MG63 (cell line): ENCODE measurements at regions not wholly inside any gene's neighbourhood (a gene's known extent, or its start where the extent isn't known, plus 50 kb on each side); places are given as distances from the start of the nearest gene placed in this dataset.

Experiments
- DNase-seq: peaks from one replicate; pipeline ENCODE4 v3.0.0-alpha.2; 2020
- H3K27me3 ChIP-seq: fragments of 250-450 bp; sonication (Bioruptor Pico); 2 replicates; pipeline ENCODE4 v1.5.1; 2020; ENCODE audit warnings: mild to moderate bottlenecking, moderate library complexity
- H3K36me3 ChIP-seq: fragments of 250-450 bp; sonication (Bioruptor Pico); 2 replicates; pipeline ENCODE4 v1.5.1; 2020; ENCODE audit warnings: mild to moderate bottlenecking, moderate library complexity
- H3K4me3 ChIP-seq: fragments of 250-450 bp; sonication (Bioruptor Pico); 2 replicates; pipeline ENCODE4 v1.5.1; 2020; ENCODE audit warnings: mild to moderate bottlenecking, moderate library complexity
- H3K9me3 ChIP-seq: fragments of 250-450 bp; sonication (Bioruptor Pico); 2 replicates; pipeline ENCODE4 v1.5.1; 2020; ENCODE audit warnings: mild to moderate bottlenecking, moderate library complexity

DNA sequence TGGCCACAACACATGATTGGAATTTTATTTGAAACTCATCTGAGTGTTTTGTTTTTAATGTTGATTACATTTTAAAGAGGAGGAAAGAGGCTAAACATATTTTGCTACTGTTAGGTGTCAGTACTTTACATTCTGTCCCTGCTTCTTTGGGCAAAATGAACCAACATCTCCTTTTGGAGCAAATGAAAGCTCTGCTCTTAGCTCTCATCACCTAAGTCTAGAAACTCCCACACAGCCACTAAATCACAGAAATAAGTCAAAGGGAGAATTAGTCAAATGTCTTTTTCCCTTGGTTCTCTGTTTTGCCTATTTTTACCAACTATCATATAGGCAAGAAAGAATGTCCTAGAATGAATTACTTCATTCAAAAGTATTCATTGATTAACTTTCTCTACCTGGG is 666.8 kb downstream of the RNF144A start:
- Histone ChIP-seq H3K27me3 (no peaks in the 10 kb centered on the region), H3K4me3 (no peak overlapping the region), H3K36me3 (no peaks in the 10 kb centered on the region), H3K9me3 (no peaks in the 10 kb centered on the region)
- DNase-seq, result no peak

DNA sequence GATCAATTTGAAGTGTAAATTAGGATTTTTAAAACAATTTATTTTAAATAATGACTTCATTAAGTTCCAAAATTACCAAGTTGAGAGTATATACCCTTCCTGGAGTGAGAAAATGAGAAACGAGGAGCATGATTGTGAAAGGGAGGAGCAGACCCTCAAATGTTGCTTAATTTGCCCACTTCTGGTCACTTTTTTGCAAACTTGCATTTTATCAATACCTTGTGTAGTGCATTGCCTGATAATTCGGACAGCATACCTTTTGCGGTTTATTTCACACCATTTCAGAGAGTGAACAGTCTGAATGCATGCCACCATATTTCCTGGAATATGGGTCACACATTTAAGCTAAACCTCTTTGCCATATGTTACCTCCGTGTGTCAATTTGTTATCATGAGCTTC is 669.7 kb downstream of the RNF144A start:
- Histone ChIP-seq H3K9me3 (no peaks in the 10 kb centered on the region), H3K27me3 (no peaks in the 10 kb centered on the region), H3K4me3 (no peak overlapping the region), H3K36me3 (no peaks in the 10 kb centered on the region)
- no peak for DNase-seq

DNA sequence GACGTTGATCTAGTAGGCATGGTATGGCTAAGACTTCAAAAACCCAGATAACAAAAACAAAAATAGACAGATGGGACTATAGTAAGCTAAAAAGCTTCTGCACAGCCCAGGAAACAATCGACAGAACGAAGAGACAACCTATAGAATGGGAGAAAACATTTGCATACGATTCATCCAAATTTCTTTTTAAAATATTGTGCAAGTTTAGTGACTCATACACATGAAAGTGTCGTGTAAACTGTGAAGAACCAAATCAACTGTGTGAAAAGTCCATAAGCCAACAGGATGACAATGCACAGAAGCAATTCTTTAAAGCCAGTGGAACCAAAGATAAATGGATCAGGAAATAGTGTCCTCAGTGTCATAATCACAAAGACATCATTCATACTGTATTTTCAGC is 671.1 kb downstream of the RNF144A start:
- Histone ChIP-seq H3K36me3 (no peaks in the 10 kb centered on the region), H3K9me3 (no peaks in the 10 kb centered on the region), H3K27me3 (no peaks in the 10 kb centered on the region), H3K4me3 (no peak overlapping the region)
- no peak for DNase-seq

DNA sequence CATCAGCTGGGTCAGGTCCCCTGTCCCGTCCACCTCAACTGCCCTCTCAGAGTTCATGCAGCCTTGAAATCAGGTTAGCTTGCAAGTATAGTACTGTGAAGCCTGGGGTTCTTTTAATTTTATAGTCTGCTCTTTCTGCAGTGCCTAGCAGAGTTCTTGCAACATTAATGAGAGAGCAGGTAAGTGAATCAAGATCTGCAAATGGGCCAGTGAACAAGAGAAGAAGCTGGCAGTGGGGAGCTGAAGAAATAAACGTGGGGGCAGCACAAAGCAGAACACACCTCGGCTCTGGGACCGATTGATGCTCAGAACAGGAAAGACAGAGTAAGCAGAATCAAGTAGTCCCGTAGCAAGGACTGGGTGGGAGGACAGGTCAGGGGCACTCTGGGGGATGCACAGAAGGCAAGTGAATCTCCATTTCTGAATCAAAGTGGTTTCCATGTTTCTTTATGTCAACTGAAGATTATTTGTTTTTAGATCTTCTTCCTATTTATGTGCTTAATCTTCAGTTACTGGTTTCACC is 675.5 kb downstream of the RNF144A start:
- DNase-seq, result no peak
- H3K36me3 ChIP-seq, result no peaks in the 10 kb centered on the region
- H3K9me3 ChIP-seq, result no peaks in the 10 kb centered on the region
- H3K4me3 ChIP-seq, result no peak overlapping the region
- H3K27me3 ChIP-seq, result peaks cover 3% of the 10 kb centered on the region; the same call in 1 of the 2 replicates

DNA sequence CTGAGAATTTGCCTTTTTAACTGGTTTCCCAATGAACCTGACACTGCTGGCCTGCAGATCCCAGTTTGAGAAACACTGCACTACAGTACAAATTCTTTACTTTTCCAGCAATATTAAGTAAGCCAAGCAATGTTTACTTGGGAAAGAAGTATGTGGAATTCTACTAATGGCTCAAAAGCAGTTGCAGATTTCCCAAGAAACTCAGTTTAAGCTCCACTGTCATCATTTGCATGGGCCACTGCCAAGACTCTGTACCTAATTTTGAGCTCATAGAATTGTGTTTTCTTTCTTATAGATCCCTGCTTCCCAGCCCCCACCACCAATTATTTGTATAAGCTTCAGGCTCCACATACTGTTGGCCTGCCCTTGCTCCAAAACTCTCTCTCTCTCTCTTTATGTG is 676.1 kb downstream of the RNF144A start:
- DNase-seq, result no peak
- Histone ChIP-seq H3K27me3 (peaks cover 3% of the 10 kb centered on the region; the same call in 1 of the 2 replicates), H3K4me3 (no peak overlapping the region), H3K36me3 (no peaks in the 10 kb centered on the region), H3K9me3 (no peaks in the 10 kb centered on the region)

DNA sequence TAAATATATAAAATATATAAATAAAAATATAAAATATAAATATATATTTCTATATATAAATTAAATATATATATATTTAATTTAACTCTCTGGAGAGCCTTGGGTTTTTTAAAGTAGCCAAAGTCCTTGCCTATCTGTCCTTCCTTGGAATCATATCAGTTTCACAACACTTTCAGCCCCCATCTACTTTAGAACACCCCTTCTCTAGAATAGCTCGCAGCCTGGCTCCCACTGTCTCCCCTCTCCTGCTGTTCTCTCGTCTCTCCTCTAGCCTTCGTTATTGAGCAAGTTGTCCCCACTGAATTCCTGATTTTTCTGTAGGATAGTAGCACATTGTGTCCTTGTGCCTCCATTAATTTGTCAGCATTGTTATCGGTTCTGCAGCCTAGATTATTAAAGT is 677.0 kb downstream of the RNF144A start:
- Histone ChIP-seq H3K4me3 (no peak overlapping the region), H3K36me3 (no peaks in the 10 kb centered on the region), H3K27me3 (peaks cover 3% of the 10 kb centered on the region; the same call in 1 of the 2 replicates), H3K9me3 (no peaks in the 10 kb centered on the region)
- DNase-seq, result no peak

DNA sequence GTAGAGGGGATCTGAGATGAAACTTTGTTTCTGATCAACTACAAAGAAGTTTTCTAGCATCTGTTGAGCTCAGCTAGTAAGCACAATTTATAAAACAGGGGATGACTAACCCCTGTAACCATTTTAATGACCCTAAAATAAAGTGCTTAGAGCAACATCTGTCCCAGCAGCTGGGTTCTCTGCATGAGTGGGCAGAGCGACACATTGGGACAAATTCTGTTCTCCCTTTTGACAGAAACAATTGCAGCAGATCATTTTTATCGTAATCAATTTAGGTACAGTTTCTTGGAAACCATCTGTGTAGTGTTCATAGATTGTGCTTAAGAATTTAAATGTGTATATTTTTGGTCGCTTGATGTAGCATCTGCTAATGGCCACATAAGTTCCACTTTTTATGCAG is 678.0 kb downstream of the RNF144A start:
- DNase-seq, result no peak
- no peak overlapping the region for H3K4me3 ChIP-seq
- H3K36me3 ChIP-seq, result no peaks in the 10 kb centered on the region
- peaks cover 3% of the 10 kb centered on the region; the same call in 1 of the 2 replicates for H3K27me3 ChIP-seq
- no peaks in the 10 kb centered on the region for H3K9me3 ChIP-seq

DNA sequence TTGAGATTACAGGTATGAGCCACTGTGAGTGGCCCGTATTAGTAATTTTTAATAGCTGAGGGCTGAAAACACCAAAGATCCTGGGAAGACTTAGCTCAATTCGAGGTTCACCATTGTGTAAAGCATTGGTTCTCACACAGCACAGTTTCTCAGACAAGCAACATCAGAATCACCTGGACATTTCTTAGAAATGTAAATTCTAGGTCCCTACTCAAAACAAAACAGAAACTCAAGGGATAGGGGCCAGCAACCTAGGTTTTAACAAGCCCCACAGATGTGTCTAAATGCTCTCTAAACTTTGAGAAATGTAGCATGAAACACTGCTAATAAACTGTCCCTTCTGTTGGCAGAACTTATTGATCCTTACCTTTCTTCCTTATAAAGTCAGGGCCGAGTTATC is 681.2 kb downstream of the RNF144A start:
- H3K36me3 ChIP-seq, result no peaks in the 10 kb centered on the region
- no peak for DNase-seq
- no peaks in the 10 kb centered on the region for H3K9me3 ChIP-seq
- no peak overlapping the region for H3K4me3 ChIP-seq
- peaks cover 3% of the 10 kb centered on the region; the same call in 1 of the 2 replicates for H3K27me3 ChIP-seq

DNA sequence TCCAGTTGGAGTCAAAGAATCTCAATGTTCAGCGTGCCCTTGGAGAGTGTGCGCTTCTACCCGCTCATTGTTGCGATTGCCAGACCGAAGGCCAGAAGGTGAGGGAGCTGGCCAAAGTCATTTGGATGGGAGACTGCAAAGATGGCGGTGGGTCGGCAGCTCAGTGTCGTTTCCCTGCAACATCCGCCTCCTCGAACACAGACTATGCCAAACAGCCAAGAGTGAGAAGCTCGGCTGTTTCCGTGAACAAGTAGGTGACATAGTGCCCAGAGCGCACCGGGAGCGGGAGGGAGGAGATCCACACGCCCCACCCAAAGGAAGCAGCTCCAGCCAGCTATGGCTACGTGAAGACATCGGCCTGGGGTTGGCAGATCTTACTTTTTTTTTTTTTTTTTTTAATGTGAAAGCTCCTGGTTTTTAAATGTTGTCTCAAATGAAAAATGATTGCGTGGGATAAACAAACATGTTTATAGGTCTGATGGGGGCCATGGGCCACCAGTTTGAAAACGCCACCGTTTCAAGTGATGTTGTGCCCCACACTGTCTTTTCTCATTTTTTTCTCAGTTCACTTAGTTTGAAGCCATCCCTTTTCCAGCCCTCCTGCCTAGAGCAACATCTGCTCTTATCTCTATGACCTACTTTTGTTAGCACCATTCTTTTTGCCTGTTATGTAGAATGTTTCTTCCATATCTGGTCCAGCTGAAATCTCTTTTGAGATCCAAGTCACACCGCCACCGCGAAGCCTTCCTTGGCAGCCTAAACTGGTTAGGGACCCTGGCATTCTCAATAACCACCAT is 682.4 kb downstream of the RNF144A start:
- Histone ChIP-seq H3K27me3 (no peaks in the 10 kb centered on the region), H3K4me3 (no peak overlapping the region), H3K36me3 (no peaks in the 10 kb centered on the region), H3K9me3 (no peaks in the 10 kb centered on the region)
- no peak for DNase-seq

DNA sequence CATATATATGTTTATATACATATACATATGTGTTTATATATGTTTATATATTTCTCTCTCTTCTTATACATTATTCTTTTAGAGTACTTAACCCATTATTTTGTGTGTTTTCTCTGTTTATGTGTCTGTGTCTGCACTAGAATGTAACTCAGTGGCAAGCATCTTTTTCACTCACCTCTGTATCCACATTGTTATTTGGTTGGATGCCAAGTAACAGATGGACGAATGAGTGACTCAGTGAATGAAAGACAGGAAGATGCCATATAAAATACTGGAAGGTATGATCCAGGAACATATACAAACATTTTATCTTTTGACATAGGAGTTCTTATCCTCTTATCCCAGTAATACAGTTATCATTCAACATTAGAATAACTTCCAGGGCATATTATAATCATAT is 684.8 kb downstream of the RNF144A start:
- DNase-seq, result no peak
- H3K36me3 ChIP-seq, result no peaks in the 10 kb centered on the region
- H3K27me3 ChIP-seq, result no peaks in the 10 kb centered on the region
- no peak overlapping the region for H3K4me3 ChIP-seq
- no peaks in the 10 kb centered on the region for H3K9me3 ChIP-seq

DNA sequence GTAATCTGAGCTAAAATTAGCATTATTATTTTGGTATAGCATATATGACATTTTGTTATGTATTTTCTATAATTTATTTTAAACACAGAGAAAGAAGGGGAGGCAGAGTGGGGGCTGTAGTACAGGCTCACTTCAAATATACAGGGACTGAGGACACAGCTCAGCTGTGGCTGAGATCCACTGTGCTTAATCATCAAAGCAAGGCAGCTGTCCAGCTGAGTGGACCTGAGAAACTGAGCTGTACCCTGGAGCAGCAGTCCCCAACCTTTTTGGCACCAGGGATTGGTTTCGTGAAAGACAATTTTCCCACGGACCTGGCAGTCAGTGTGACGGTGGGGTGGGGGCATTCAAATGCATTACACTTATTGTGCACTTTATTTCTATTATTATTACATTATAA is 687.2 kb downstream of the RNF144A start:
- DNase-seq, result peak; percentile 12
- Histone ChIP-seq H3K27me3 (no peaks in the 10 kb centered on the region), H3K9me3 (no peaks in the 10 kb centered on the region), H3K4me3 (no peak overlapping the region), H3K36me3 (no peaks in the 10 kb centered on the region)

DNA sequence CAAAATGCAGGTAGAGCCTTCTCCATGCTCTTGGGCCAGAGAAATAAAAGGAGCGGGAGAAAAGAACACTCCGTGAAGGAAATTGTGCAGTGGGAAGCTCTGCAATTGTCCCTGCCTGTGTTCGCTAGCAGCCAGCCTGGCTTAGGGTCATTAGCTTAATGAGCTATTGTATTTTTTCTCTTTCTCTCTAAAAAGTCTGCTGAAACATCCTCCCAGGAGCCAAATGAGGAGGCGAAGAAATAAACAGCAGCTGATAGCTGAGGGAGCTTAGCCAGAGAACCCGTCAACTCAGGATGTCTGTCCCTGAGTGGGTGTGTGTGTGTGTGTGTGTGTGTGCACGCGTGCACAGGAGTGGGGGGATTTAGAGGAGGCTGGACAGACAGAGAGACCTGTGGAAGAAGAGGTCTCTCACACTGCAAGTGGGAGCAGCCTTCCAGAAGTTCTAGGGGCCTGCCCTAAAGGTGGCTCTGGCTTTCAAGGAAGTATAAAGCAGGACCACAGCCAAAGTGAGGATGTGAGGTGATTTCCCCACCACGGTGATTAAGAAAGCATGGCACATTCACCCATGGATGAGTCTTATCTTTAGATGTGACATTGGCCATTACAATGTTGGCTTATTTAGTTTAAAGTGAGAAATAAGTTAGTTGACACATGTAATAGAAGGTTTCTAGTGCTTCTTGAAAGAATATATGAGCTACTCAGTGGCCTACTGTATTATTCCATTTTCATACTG is 690.4 kb downstream of the RNF144A start:
- no peak for DNase-seq

DNA sequence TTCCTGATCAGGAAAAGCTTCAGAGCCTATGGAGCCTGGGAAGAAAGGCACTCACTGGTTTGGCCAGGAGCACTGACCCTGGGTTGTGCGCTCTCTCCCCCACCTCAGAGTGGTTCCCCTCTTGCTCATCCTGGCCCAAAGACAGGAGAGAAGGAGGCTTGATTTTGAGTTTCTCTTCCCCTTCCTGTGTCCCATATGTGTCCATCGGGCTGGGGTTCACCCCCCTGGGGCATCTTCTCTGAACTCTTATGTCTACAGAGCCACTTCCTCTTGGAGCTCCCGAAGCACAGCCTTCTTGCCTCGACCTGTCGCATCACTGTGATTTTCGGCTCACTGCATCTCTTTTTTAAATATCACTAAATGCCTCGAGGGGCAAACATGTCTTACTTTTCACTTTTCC is 692.3 kb downstream of the RNF144A start:
- Histone ChIP-seq H3K36me3 (no peaks in the 10 kb centered on the region), H3K4me3 (no peak overlapping the region), H3K9me3 (no peaks in the 10 kb centered on the region), H3K27me3 (no peaks in the 10 kb centered on the region)
- DNase-seq, result no peak

More for the DNA sequence above, 690.4 kb downstream of the RNF144A start:
- no peaks in the 10 kb centered on the region for H3K9me3 ChIP-seq
- H3K27me3 ChIP-seq, result no peaks in the 10 kb centered on the region
- no peaks in the 10 kb centered on the region for H3K36me3 ChIP-seq
- H3K4me3 ChIP-seq, result no peak overlapping the region

DNA sequence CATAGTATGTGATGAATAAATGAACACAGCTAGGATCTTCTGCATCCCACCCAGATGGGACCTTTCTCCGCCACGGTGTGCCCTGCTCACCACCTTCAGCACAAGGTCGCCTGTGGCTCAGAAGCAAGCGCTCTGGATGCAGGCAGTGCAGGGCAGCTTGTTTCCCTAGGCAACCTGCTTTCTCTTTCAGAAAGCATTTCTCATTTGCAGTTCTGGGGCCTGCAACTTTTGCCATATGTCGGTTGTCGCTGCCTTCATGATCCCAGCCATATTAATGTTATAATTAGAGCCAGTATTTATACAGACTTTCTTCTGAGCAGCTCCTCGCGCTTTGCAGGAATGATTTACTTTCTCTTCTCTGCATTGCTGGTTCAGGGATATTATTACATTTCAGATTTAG is 692.8 kb downstream of the RNF144A start:
- H3K4me3 ChIP-seq, result no peak overlapping the region
- no peaks in the 10 kb centered on the region for H3K36me3 ChIP-seq
- no peaks in the 10 kb centered on the region for H3K27me3 ChIP-seq
- DNase-seq, result no peak
- no peaks in the 10 kb centered on the region for H3K9me3 ChIP-seq

DNA sequence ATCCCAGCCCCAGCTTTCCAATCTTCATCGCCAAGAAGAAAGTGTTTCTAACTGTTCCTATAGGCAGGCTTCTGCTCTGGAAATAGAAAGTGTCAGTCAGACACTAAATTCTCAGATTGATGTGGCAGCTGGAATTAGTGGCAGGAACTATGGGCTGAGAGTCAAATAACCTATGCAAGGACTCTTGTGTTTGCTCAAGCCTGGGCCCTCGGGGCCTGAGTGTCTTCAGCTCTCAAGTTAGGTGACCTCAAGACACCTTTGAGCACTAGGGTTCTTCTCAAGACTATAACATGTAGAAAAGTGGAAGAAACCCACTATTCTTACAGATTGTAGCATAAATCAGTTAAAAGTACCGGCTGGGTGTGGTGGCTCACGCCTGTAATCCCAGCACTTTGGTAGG is 694.5 kb downstream of the RNF144A start:
- DNase-seq, result no peak
- Histone ChIP-seq H3K9me3 (no peaks in the 10 kb centered on the region), H3K4me3 (no peak overlapping the region), H3K36me3 (no peaks in the 10 kb centered on the region), H3K27me3 (no peaks in the 10 kb centered on the region)

DNA sequence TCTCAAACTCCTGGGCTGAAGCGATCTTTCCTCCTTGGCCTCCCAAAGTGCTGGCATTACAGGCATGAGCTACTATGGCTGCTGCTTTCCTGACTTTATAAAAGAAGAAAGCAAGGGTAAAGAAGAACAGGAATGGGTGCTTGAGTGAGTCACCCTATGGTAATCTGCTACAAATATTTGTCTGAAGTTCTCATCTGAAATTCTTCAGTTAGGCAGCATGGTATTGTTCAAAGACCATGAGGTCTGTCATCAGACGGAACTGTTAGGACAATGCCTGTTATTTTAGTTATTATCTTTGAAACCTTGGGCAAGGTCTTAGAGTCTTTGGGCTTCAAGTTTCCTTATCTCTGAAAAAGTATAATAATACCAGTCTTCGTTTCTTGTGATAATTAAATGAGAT is 695.8 kb downstream of the RNF144A start:
- no peak overlapping the region for H3K4me3 ChIP-seq
- H3K36me3 ChIP-seq, result no peaks in the 10 kb centered on the region
- H3K9me3 ChIP-seq, result no peaks in the 10 kb centered on the region
- H3K27me3 ChIP-seq, result no peaks in the 10 kb centered on the region
- no peak for DNase-seq

DNA sequence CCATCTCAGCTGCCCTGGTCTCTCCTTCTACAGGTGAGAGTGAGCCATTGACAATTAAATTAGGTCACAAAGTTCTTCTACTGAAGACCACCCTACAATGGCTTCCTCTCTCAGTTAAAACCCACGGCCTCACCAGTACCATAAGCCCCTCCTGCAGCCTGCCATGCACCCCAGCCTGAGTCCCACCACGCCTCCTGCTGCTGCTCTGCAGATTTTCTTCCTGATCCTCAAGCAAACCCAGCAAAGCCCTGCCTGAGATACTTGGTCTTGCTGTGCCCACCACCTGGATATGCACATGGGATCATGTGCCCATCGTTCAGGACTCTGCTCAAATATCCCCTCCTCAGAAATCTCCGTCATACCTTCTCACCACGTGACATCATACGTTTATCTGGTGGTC is 696.6 kb downstream of the RNF144A start:
- Histone ChIP-seq H3K36me3 (no peaks in the 10 kb centered on the region), H3K9me3 (no peaks in the 10 kb centered on the region), H3K4me3 (no peak overlapping the region), H3K27me3 (no peaks in the 10 kb centered on the region)
- DNase-seq, result no peak

DNA sequence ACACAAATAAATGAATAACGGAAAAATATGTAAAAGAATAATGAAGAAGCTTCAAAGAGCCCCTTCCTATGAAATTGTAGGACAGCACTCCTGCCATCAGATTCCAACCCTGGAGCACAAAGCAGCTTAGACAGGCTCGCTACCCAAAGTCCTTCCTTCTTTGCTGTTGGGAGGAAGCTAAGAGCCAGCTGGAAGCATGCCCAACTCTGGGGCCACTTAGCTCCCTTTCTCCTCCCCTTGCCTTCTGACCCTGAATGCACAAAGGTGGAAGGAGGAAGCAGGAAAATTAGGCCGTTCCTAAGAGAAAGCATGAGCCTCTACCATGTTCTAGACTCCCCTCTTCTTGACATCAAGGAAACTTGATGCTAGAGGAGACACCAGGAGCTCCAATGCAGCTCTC is 700.8 kb downstream of the RNF144A start:
- no peak overlapping the region for H3K4me3 ChIP-seq
- DNase-seq, result no peak
- H3K36me3 ChIP-seq, result no peaks in the 10 kb centered on the region
- H3K27me3 ChIP-seq, result no peaks in the 10 kb centered on the region
- H3K9me3 ChIP-seq, result no peaks in the 10 kb centered on the region
